K562 (cell line): ENCODE measurements at regions not wholly inside any gene's neighbourhood (a gene's known extent, or its start where the extent isn't known, plus 50 kb on each side); places are given as distances from the start of the nearest gene placed in this dataset.
"Not testable (repeated sequence)": the region's sequence is repeated elsewhere in the genome, so short reads cannot be mapped to it uniquely, and the experiment has no call there.

Experiments
- ATAC-seq: fragments of 200-7000 bp; cut with Tn5 transposase; 3 replicates; pipeline ENCODE4 v1.9.1; 2020; ENCODE audit warnings: moderate library complexity
- BruUV-seq: library from RNA; stranded (reverse); fragments of 400-500 nt; replicated peaks from 2 replicates; lab custom pipeline; 2021; lab: Mats Ljungman, UMichigan
- CTCF ChIA-PET: fragments of 300-600 bp; formaldehyde crosslinking; extraction: SDS; loops from one replicate; lab custom pipeline; 2021; ENCODE audit warnings: low intra/inter-chr PET ratio; lab: Yijun Ruan, JAX
- POLR2A ChIA-PET: fragments of 300-600, 350-650 bp; sonication (Branson Sonifier 250); formaldehyde crosslinking; extraction: SDS; loops from one replicate; lab custom pipeline; 2021; ENCODE audit warnings: antibody characterized with exemption, inconsistent platforms; lab: Yijun Ruan, JAX
- DNase-seq, 4 experiments: peaks; one replicate each; pipeline versions ENCODE4 v3.0.0 to v3.0.0-alpha.2; 2011 to 2018; ENCODE audit warnings: low spot score in 3 of 4, mixed read lengths in 3 of 4; ENCODE audit errors: extremely low read depth in 1 of 4
- FAIRE-seq: peaks from 2 replicates; lab custom pipeline; 2011; peaks lifted over from hg19 to GRCh38; lab: Jason Lieb, UNC
- H2AFZ ChIP-seq: 2 replicates; pipeline ENCODE4 v1.6.0; 2011; ENCODE audit warnings: low read depth, low read length, control low read depth, inconsistent platforms
- H3K27ac ChIP-seq: fragments of 200-600 bp; 3 replicates; pipeline ENCODE4 v1.8.0; 2011; ENCODE audit warnings: low read depth, mild to moderate bottlenecking, control low read depth, inconsistent platforms, low read length, moderate library complexity, mixed read lengths; ENCODE audit errors: extremely low read depth
- H3K27me3 ChIP-seq, 2 experiments: fragments of 300-600 bp in 1 of 2; 2 replicates in 1 of 2; 3 replicates in 1 of 2; pipeline versions ENCODE4 v1.6.0 to v1.8.0; 2011; ENCODE audit warnings: inconsistent platforms in 2 of 2, low read length in 2 of 2, mild to moderate bottlenecking in 1 of 2, mixed read lengths in 1 of 2, moderate library complexity in 1 of 2; ENCODE audit not compliant: control insufficient read depth in 2 of 2, insufficient read depth in 2 of 2
- H3K36me3 ChIP-seq: fragments of 300-600 bp; 3 replicates; pipeline ENCODE4 v1.8.0; 2011; ENCODE audit warnings: mild to moderate bottlenecking, low read length, inconsistent platforms; ENCODE audit not compliant: control insufficient read depth, insufficient read depth
- H3K4me1 ChIP-seq, 2 experiments: fragments of 200-600 bp in 1 of 2; replicated peaks in 1 of 2; 2 replicates in 1 of 2; 3 replicates in 1 of 2; pipeline versions ENCODE4 v1.5.1 to v1.8.0; 2011; ENCODE audit warnings: inconsistent platforms in 2 of 2, low read length in 2 of 2, mild to moderate bottlenecking in 1 of 2, mixed read lengths in 1 of 2, moderate library complexity in 1 of 2; ENCODE audit not compliant: control insufficient read depth in 2 of 2, insufficient read depth in 2 of 2
- H3K4me2 ChIP-seq: 2 replicates; pipeline ENCODE4 v1.6.1; 2011; ENCODE audit warnings: low read length, control low read depth, inconsistent platforms, mixed read lengths; ENCODE audit not compliant: insufficient read depth
- H3K4me3 ChIP-seq: fragments of 200-600 bp; sonication (generic), shearing (Covaris generic); 2 replicates; pipeline ENCODE4 v1.5.1; 2016; ENCODE audit warnings: control low read depth, inconsistent platforms
- H3K79me2 ChIP-seq: fragments of 200-600 bp; 3 replicates; pipeline ENCODE4 v1.8.0; 2011; ENCODE audit warnings: low read length, inconsistent platforms; ENCODE audit not compliant: control insufficient read depth, insufficient read depth
- H3K9ac ChIP-seq, 2 experiments: 2 replicates each; pipeline versions ENCODE4 v1.6.0 to v1.6.1; 2011; ENCODE audit warnings: low read depth in 2 of 2, low read length in 2 of 2, control low read depth in 1 of 2, inconsistent platforms in 1 of 2, mild to moderate bottlenecking in 1 of 2, mixed read lengths in 1 of 2; ENCODE audit not compliant: insufficient read depth in 1 of 2
- H3K9me1 ChIP-seq: one replicate; pipeline ENCODE4 v1.6.0; 2011; ENCODE audit warnings: inconsistent platforms, mild to moderate bottlenecking, low read length, moderate library complexity; ENCODE audit not compliant: control insufficient read depth, insufficient read depth
- H3K9me3 ChIP-seq: replicated peaks from 2 replicates; pipeline ENCODE4 v1.5.1; 2011; ENCODE audit warnings: low read depth, low read length, inconsistent platforms; ENCODE audit not compliant: control insufficient read depth, insufficient read depth
- H4K20me1 ChIP-seq: replicated peaks from 2 replicates; pipeline ENCODE4 v1.6.1; 2011; ENCODE audit warnings: low read length, inconsistent platforms, mixed read lengths; ENCODE audit not compliant: control insufficient read depth, insufficient read depth
- POLR2G ChIP-seq: fragments of 200-400 bp; formaldehyde crosslinking; IDR thresholded peaks from 2 replicates; pipeline ENCODE4 v1.6.1; 2017; ENCODE audit warnings: low read depth, mild to moderate bottlenecking, antibody characterized with exemption, low read length, moderate library complexity
- WGBS: fragments of 100-300 bp; shearing (Covaris generic); methylation state at CpG from one replicate; pipeline ENCODE4 v1.1.6; 2016; ENCODE audit warnings: low coverage, mixed read lengths; ENCODE audit not compliant: insufficient coverage; ENCODE audit errors: missing lambda C conversion rate; 5-methylcytosine and 5-hydroxymethylcytosine counted together
- in situ Hi-C: fragments of 300-500 bp; cut with MboI; formaldehyde crosslinking; loops from 4 replicates; pipeline ENCODE4 v1.15.0; 2018; ENCODE audit warnings: inconsistent platforms, mixed read lengths
- intact Hi-C: fragments of 100-400 bp; cut with micrococcal nuclease; formaldehyde crosslinking; loops from 2 replicates; pipeline ENCODE4 v1.14.2; 2022

GRCh38 chr10:38449618-38450017, 355.5 kb downstream of the ZNF37A start:
- H3K27me3 ChIP-seq, ATAC-seq, H2AFZ ChIP-seq, FAIRE-seq, H3K9me1 ChIP-seq, H3K36me3 ChIP-seq, H3K4me3 ChIP-seq, DNase-seq, POLR2A ChIA-PET, BruUV-seq, H3K79me2 ChIP-seq, H3K9me3 ChIP-seq, CTCF ChIA-PET, H4K20me1 ChIP-seq, H3K27ac ChIP-seq, intact Hi-C loops, in situ Hi-C loops, H3K4me1 ChIP-seq, H3K4me2 ChIP-seq, H3K9ac ChIP-seq: not testable (repeated sequence)
- 90% methylated on average over 8 of the region's 21 CpGs for WGBS

GRCh38 chr10:38450372-38451057, 356.4 kb downstream of the ZNF37A start:
- 96% methylated on average over 16 of the region's 32 CpGs for whole genome bisulfite sequencing
- H3K9ac ChIP-seq, H3K27me3 ChIP-seq, H3K9me3 ChIP-seq, in situ Hi-C loops, H3K27ac ChIP-seq, H2AFZ ChIP-seq, H3K79me2 ChIP-seq, H3K4me1 ChIP-seq, DNase-seq, BruUV-seq, H3K9me1 ChIP-seq, CTCF ChIA-PET, intact Hi-C loops, H3K4me3 ChIP-seq, ATAC-seq, H4K20me1 ChIP-seq, H3K4me2 ChIP-seq, FAIRE-seq, H3K36me3 ChIP-seq, POLR2A ChIA-PET: not testable (repeated sequence)
- 0 out of 2 replicates have a peak, but pooled peaks have one; percentile 26 for TF ChIP-seq POLR2G

GRCh38 chr10:38451306-38451967, 357.3 kb downstream of the ZNF37A start:
- H3K4me1 ChIP-seq, H3K9me3 ChIP-seq, H4K20me1 ChIP-seq, H3K9ac ChIP-seq, CTCF ChIA-PET, in situ Hi-C loops, H3K4me2 ChIP-seq, H3K27ac ChIP-seq, BruUV-seq, POLR2A ChIA-PET, intact Hi-C loops, ATAC-seq, H3K79me2 ChIP-seq, FAIRE-seq, H3K9me1 ChIP-seq, H2AFZ ChIP-seq, H3K27me3 ChIP-seq, H3K36me3 ChIP-seq, DNase-seq, H3K4me3 ChIP-seq: not testable (repeated sequence)
- 89% methylated on average over 9 of the region's 28 CpGs for WGBS
